HL-60 (cell line): ENCODE measurements at regions not wholly inside any gene's neighbourhood (a gene's known extent, or its start where the extent isn't known, plus 50 kb on each side); places are given as distances from the start of the nearest gene placed in this dataset.

Experiments used
- POLR2AphosphoS5 ChIP-seq: IDR thresholded peaks from 2 replicates; pipeline ENCODE4 v1.6.1; 2012; ENCODE audit warnings: low read depth
- REST ChIP-seq: IDR thresholded peaks from 2 replicates; pipeline ENCODE4 v1.6.1; 2012; ENCODE audit warnings: low read depth; ENCODE audit not compliant: insufficient replicate concordance
- SPI1 ChIP-seq: IDR thresholded peaks from 2 replicates; pipeline ENCODE4 v1.6.1; 2012; ENCODE audit warnings: low read depth, mild to moderate bottlenecking, borderline replicate concordance
- TF ChIP-seq, protein P1 (sequence below): IDR thresholded peaks from one replicate; pipeline ENCODE4 v1.5.1; 2011; ENCODE audit warnings: low read length, control low read depth, inconsistent platforms; ENCODE audit not compliant: insufficient read depth

- no peak for TF ChIP-seq REST
- TF ChIP-seq, protein P1, sequence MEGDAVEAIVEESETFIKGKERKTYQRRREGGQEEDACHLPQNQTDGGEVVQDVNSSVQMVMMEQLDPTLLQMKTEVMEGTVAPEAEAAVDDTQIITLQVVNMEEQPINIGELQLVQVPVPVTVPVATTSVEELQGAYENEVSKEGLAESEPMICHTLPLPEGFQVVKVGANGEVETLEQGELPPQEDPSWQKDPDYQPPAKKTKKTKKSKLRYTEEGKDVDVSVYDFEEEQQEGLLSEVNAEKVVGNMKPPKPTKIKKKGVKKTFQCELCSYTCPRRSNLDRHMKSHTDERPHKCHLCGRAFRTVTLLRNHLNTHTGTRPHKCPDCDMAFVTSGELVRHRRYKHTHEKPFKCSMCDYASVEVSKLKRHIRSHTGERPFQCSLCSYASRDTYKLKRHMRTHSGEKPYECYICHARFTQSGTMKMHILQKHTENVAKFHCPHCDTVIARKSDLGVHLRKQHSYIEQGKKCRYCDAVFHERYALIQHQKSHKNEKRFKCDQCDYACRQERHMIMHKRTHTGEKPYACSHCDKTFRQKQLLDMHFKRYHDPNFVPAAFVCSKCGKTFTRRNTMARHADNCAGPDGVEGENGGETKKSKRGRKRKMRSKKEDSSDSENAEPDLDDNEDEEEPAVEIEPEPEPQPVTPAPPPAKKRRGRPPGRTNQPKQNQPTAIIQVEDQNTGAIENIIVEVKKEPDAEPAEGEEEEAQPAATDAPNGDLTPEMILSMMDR = no peak
- no peak for TF ChIP-seq POLR2AphosphoS5
- no peak for TF ChIP-seq SPI1
These were observed 848.9 kb downstream of the TRIML1 start for GRCh38 chr4:188988131-188988530.
